Fibroblast of skin of right quadriceps (primary cell): ENCODE measurements at regions not wholly inside any gene's neighbourhood (a gene's known extent, or its start where the extent isn't known, plus 50 kb on each side); places are given as distances from the start of the nearest gene placed in this dataset.

ENCODE experiments used
- DNase-seq: peaks from one replicate; pipeline ENCODE4 v3.0.0-alpha.2; 2013

DNA sequence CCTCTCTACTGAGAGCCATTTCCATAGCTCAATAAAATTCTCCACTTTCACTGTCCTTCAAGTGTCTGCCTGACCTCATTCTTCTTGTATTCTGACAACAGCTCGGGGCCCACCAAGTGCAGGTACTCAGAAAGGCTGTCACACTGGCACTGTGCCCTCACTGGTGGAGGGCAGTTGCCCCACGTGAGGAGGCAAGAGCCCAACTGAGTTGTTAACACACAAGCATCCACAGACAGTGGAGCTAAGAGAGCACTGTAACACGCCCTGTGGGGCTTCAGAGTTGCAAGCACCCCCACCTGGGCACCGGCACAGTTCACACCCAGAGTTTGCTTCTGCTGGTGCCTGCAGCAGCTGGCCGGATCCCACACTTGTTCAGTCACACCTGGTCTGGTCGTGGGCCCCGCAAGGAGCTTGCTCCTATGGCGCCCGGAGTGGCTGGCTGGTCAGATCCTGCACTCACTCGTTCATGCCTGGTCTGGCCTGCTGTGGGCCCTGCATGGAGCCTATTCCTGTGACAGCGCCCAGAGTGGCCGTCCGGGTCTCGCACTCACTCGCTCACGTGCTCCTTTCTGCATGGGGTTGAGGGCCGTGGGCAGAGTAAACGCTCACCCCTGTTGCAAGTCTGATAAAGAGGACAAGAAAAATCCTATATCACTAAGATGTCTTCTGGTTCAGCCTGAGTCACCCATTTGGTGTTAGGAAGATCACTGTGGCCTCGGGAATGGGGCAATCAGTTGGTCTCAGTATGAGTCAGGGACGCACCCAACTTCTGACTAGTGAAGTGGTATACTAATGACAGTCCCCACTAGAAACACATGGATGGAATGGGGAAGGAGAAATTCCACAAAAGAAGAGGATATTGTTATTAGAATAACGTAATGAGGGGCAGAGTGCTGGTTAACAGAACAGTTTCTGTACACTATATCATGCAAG is 87.0 kb upstream of the CCNH start:
- no peak for DNase-seq
